HG03521 (cell line): ENCODE measurements at regions not wholly inside any gene's neighbourhood (a gene's known extent, or its start where the extent isn't known, plus 50 kb on each side); places are given as distances from the start of the nearest gene placed in this dataset.

ENCODE experiments used
- ATAC-seq: cut with Tn5 transposase; IDR thresholded peaks from one replicate; pipeline ENCODE4 v1.9.1; 2021; ENCODE audit warnings: mild to moderate bottlenecking, moderate library complexity; ENCODE audit not compliant: unreplicated experiment

DNA sequence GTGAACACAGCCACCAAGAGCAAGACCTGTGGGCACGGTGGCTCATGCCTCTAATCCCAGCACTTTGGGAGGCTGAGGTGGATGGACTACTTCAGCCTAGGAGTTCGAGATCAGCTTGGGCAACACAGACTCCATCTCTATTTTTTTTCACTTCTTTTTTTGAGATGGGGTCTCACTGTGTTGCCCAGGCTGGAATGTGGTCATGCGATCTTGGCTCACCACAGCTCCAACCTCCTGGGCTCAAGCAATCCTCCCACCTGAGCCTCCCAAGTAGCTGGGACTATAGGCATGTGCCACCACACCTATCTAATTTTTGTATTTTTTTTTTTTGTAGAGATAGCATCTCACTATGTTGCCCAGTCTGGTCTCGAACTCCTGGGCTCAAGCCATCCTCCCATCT is 54.4 kb upstream of the SPRED2 start:
- ATAC-seq, result no peak

DNA sequence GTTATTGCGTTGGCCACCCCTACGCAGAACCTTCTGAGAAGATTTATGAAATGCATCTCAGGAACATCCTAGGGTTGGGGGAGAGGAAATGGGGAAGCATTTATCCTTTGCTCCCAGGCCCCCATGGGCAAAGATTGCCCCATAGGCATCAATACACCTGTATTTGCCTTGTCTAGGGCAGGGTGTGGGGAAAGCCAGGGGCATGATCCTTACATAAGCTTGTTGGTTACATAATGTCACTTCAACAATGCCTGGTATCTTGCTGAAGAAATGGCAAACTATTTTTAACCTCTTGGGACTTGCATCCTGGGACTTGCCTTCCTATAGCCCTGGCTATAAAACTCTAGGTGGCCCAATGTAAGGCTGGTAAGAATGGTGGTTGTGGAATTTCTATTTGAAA is 53.9 kb upstream of the SPRED2 start:
- ATAC-seq, result no peak

DNA sequence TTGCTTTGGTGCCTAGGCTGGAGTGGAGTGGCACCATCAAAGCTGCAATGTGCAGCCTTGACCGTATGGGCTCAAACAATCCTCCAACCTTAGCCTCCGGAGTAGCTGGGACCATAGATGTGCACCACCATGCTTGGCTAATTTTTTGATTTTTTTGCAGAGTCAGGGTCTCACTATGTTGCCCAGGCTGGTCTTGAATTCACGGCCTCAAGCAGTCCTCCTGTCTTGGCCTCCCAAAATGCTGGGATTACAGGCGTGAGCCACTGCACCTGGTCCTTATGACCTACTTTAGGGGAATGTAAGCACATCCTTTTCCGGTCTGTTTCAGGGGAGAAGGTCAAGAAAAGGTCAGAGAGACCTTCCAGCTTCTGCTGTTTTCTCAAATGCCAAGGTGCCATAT is 53.4 kb upstream of the SPRED2 start:
- no peak for ATAC-seq

DNA sequence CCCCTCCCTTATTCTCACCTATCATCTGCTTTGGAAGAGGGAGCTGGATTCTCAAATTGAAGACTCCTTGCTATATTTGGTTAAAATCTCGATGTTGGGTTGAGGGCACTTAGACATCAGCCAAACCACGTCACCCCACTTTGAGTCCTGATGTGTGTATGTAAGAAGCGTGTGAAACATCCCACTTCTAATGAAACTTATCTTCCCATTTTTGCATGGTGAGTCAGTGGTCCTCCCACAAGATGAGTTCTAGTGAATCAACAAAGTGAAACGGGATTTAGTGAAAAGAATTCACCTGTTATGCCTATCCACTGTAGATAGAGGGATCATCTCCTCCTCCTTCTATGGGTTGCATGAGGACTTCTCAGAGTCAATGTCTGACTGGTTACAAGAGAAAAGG is 51.4 kb upstream of the SPRED2 start:
- ATAC-seq, result no peak

DNA sequence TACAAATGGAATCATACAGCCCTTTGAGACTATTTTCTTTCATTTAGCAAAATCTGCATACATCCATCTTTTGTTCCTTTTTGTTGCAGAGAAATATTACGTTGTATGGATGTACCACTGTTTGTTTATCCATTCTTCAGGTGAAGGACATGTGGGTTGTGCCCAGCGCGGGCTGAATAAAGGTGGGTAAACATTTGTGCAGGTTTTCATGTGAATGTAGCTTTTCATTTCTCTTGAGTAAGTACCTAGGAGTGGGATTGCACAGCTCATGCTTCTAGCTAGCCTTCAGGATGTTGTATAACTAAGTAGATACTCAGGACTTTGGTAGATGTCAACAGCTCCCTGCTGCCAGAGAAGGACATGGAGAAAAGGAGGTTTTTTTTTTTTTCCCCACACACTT is 50.6 kb upstream of the SPRED2 start:
- ATAC-seq, result no peak
